ENCODE measurements at regions not wholly inside any gene's neighbourhood (a gene's known extent, or its start where the extent isn't known, plus 50 kb on each side); places are given as distances from the start of the nearest gene placed in this dataset.
"Not testable (repeated sequence)": the region's sequence is repeated elsewhere in the genome, so short reads cannot be mapped to it uniquely, and the experiment has no call there.

- no peak overlapping the region for H3K18ac ChIP-seq (ENCODE audit: low read length)
- H2BK120ac ChIP-seq (ENCODE audit: low read depth, low read length), result no peak overlapping the region
- no peaks in the 10 kb centered on the region for H3K4me1 ChIP-seq (ENCODE audit: control insufficient read depth in 2 of 2, insufficient read depth in 1 of 2, low read depth in 1 of 2, low read length in 2 of 2)
- no peak overlapping the region for H3K23ac ChIP-seq (ENCODE audit: low read depth, low read length, poor library complexity)
- no peak overlapping the region for H4K91ac ChIP-seq (ENCODE audit: low read depth, low read length, poor library complexity)
- WGBS, 2 donors (ENCODE audit: extremely low coverage in 2 of 2, insufficient read length in 2 of 2, insufficient replicate concordance in 1 of 2), result no CpG with 5 or more reads among the region's 5 CpGs
- H3K4ac ChIP-seq (ENCODE audit: low read length), result no peak overlapping the region
- H3K9ac ChIP-seq (ENCODE audit: low read depth, low read length, poor library complexity), result no peak overlapping the region
- H3K36me3 ChIP-seq (replicated peaks in 1 of 2; ENCODE audit: control insufficient read depth in 2 of 2, insufficient read depth in 2 of 2, low read length in 2 of 2), result no peaks in the 10 kb centered on the region
- no peak for DNase-seq (ENCODE audit: low spot score)
- no peak overlapping the region for H4K8ac ChIP-seq (ENCODE audit: low read depth, low read length)
- no peak overlapping the region for H2BK5ac ChIP-seq (ENCODE audit: low read length)
- H3K4me2 ChIP-seq (ENCODE audit: insufficient read depth, low read length, poor library complexity, severe bottlenecking), result no peak overlapping the region
- no peak overlapping the region for H3K4me3 ChIP-seq (ENCODE audit: low read length in 2 of 2)
- no peak overlapping the region for H2BK12ac ChIP-seq (ENCODE audit: low read length)
- H3K27ac ChIP-seq (replicated peaks; ENCODE audit: low read length), result no peak overlapping the region
- H2AK5ac ChIP-seq (ENCODE audit: low read depth, low read length), result no peak overlapping the region
- H2AFZ ChIP-seq (ENCODE audit: low read length), result no peak overlapping the region
- no peaks in the 10 kb centered on the region for H3K27me3 ChIP-seq (ENCODE audit: control insufficient read depth in 3 of 3, insufficient read depth in 3 of 3, low read depth in 1 of 3, low read length in 3 of 3)
- H3K9me3 ChIP-seq (replicated peaks in 1 of 2; ENCODE audit: control insufficient read depth in 2 of 2, insufficient read depth in 1 of 2, low read depth in 1 of 2, low read length in 2 of 2), result no peaks in the 10 kb centered on the region
- H3K79me1 ChIP-seq (ENCODE audit: low read depth, low read length), result peaks cover 1% of the 10 kb centered on the region
- H2BK15ac ChIP-seq (ENCODE audit: low read length), result no peak overlapping the region
- no peak overlapping the region for H3K14ac ChIP-seq (ENCODE audit: low read length)
These were observed 146.9 kb downstream of the ZNF486 start for GRCh38 chr19:20313894-20314293.

GRCh38 chr19:20307127-20307526 is 140.1 kb downstream of the ZNF486 start:
- Histone ChIP-seq H2AFZ (ENCODE audit: low read length) (no peak overlapping the region), H3K36me3 (replicated peaks in 1 of 2; ENCODE audit: control insufficient read depth in 2 of 2, insufficient read depth in 2 of 2, low read length in 2 of 2) (no peaks in the 10 kb centered on the region), H4K91ac (ENCODE audit: low read depth, low read length, poor library complexity) (no peak overlapping the region), H2BK5ac (ENCODE audit: low read length) (no peak overlapping the region), H3K9me3 (replicated peaks in 1 of 2; ENCODE audit: control insufficient read depth in 2 of 2, insufficient read depth in 1 of 2, low read depth in 1 of 2, low read length in 2 of 2) (no peaks in the 10 kb centered on the region), H2BK120ac (ENCODE audit: low read depth, low read length) (no peak overlapping the region), H4K8ac (ENCODE audit: low read depth, low read length) (no peak overlapping the region), H3K14ac (ENCODE audit: low read length) (no peak overlapping the region), H3K9ac (ENCODE audit: low read depth, low read length, poor library complexity) (no peak overlapping the region), H3K79me1 (ENCODE audit: low read depth, low read length) (no peaks in the 10 kb centered on the region), H2AK5ac (ENCODE audit: low read depth, low read length) (no peak overlapping the region), H3K23ac (ENCODE audit: low read depth, low read length, poor library complexity) (no peak overlapping the region), H3K27me3 (ENCODE audit: control insufficient read depth in 3 of 3, insufficient read depth in 3 of 3, low read depth in 1 of 3, low read length in 3 of 3) (no peaks in the 10 kb centered on the region), H3K4me2 (ENCODE audit: insufficient read depth, low read length, poor library complexity, severe bottlenecking) (no peak overlapping the region), H3K4ac (ENCODE audit: low read length) (no peak overlapping the region), H2BK15ac (ENCODE audit: low read length) (no peak overlapping the region), H3K4me1 (ENCODE audit: control insufficient read depth in 2 of 2, insufficient read depth in 1 of 2, low read depth in 1 of 2, low read length in 2 of 2) (no peaks in the 10 kb centered on the region), H2BK12ac (ENCODE audit: low read length) (no peak overlapping the region), H3K18ac (ENCODE audit: low read length) (no peak overlapping the region), H3K27ac (replicated peaks; ENCODE audit: low read length) (no peak overlapping the region), H3K4me3 (ENCODE audit: low read length in 2 of 2) (no peak overlapping the region)
- WGBS, 2 donors (ENCODE audit: extremely low coverage in 2 of 2, insufficient read length in 2 of 2, insufficient replicate concordance in 1 of 2), result no CpG with 5 or more reads among the region's 3 CpGs
- no peak for DNase-seq (ENCODE audit: low spot score)

GRCh38 chr19:20296314-20296713 is 129.3 kb downstream of the ZNF486 start:
- DNase-seq (ENCODE audit: low spot score); H3K79me1 ChIP-seq (ENCODE audit: low read depth, low read length); H3K4me2 ChIP-seq (ENCODE audit: insufficient read depth, low read length, poor library complexity, severe bottlenecking); H3K9me3 ChIP-seq (replicated peaks in 1 of 2; ENCODE audit: control insufficient read depth in 2 of 2, insufficient read depth in 1 of 2, low read depth in 1 of 2, low read length in 2 of 2); H4K8ac ChIP-seq (ENCODE audit: low read depth, low read length); H3K4ac ChIP-seq (ENCODE audit: low read length); H2BK120ac ChIP-seq (ENCODE audit: low read depth, low read length); H2BK12ac ChIP-seq (ENCODE audit: low read length); H3K4me3 ChIP-seq (ENCODE audit: low read length in 2 of 2); H2AFZ ChIP-seq (ENCODE audit: low read length); H2BK15ac ChIP-seq (ENCODE audit: low read length); H3K9ac ChIP-seq (ENCODE audit: low read depth, low read length, poor library complexity); H3K14ac ChIP-seq (ENCODE audit: low read length); H3K27me3 ChIP-seq (ENCODE audit: control insufficient read depth in 3 of 3, insufficient read depth in 3 of 3, low read depth in 1 of 3, low read length in 3 of 3); H2BK5ac ChIP-seq (ENCODE audit: low read length); H2AK5ac ChIP-seq (ENCODE audit: low read depth, low read length); H3K23ac ChIP-seq (ENCODE audit: low read depth, low read length, poor library complexity); H4K91ac ChIP-seq (ENCODE audit: low read depth, low read length, poor library complexity); H3K36me3 ChIP-seq (replicated peaks in 1 of 2; ENCODE audit: control insufficient read depth in 2 of 2, insufficient read depth in 2 of 2, low read length in 2 of 2); H3K4me1 ChIP-seq (ENCODE audit: control insufficient read depth in 2 of 2, insufficient read depth in 1 of 2, low read depth in 1 of 2, low read length in 2 of 2); H3K18ac ChIP-seq (ENCODE audit: low read length); H3K27ac ChIP-seq (replicated peaks; ENCODE audit: low read length): not testable (repeated sequence)
- no CpG with 5 or more reads among the region's 30 CpGs for WGBS, 2 donors (ENCODE audit: extremely low coverage in 2 of 2, insufficient read length in 2 of 2, insufficient replicate concordance in 1 of 2)

GRCh38 chr19:20294181-20294580 is 127.2 kb downstream of the ZNF486 start:
- no peaks in the 10 kb centered on the region for H3K36me3 ChIP-seq (replicated peaks in 1 of 2; ENCODE audit: control insufficient read depth in 2 of 2, insufficient read depth in 2 of 2, low read length in 2 of 2)
- H3K9me3 ChIP-seq (replicated peaks in 1 of 2; ENCODE audit: control insufficient read depth in 2 of 2, insufficient read depth in 1 of 2, low read depth in 1 of 2, low read length in 2 of 2), result no peaks in the 10 kb centered on the region
- no peak overlapping the region for H4K8ac ChIP-seq (ENCODE audit: low read depth, low read length)
- H2BK5ac ChIP-seq (ENCODE audit: low read length), result no peak overlapping the region
- H2AK5ac ChIP-seq (ENCODE audit: low read depth, low read length), result no peak overlapping the region
- H2AFZ ChIP-seq (ENCODE audit: low read length), result no peak overlapping the region
- no peaks in the 10 kb centered on the region for H3K4me1 ChIP-seq (ENCODE audit: control insufficient read depth in 2 of 2, insufficient read depth in 1 of 2, low read depth in 1 of 2, low read length in 2 of 2)
- no peak overlapping the region for H3K27ac ChIP-seq (replicated peaks; ENCODE audit: low read length)
- DNase-seq (ENCODE audit: low spot score), result no peak
- H3K79me1 ChIP-seq (ENCODE audit: low read depth, low read length), result no peaks in the 10 kb centered on the region
- no peak overlapping the region for H2BK15ac ChIP-seq (ENCODE audit: low read length)
- H3K27me3 ChIP-seq (ENCODE audit: control insufficient read depth in 3 of 3, insufficient read depth in 3 of 3, low read depth in 1 of 3, low read length in 3 of 3), result no peaks in the 10 kb centered on the region
- no peak overlapping the region for H3K14ac ChIP-seq (ENCODE audit: low read length)
- H2BK120ac ChIP-seq (ENCODE audit: low read depth, low read length), result no peak overlapping the region
- H3K23ac ChIP-seq (ENCODE audit: low read depth, low read length, poor library complexity), result no peak overlapping the region
- H3K9ac ChIP-seq (ENCODE audit: low read depth, low read length, poor library complexity), result no peak overlapping the region
- H2BK12ac ChIP-seq (ENCODE audit: low read length), result no peak overlapping the region
- H4K91ac ChIP-seq (ENCODE audit: low read depth, low read length, poor library complexity), result no peak overlapping the region
- H3K4me2 ChIP-seq (ENCODE audit: insufficient read depth, low read length, poor library complexity, severe bottlenecking), result no peak overlapping the region
- H3K18ac ChIP-seq (ENCODE audit: low read length), result no peak overlapping the region
- no peak overlapping the region for H3K4me3 ChIP-seq (ENCODE audit: low read length in 2 of 2)
- H3K4ac ChIP-seq (ENCODE audit: low read length), result no peak overlapping the region

Measured in neuronal stem cell (in vitro differentiated cells).